ENCODE measurements at regions not wholly inside any gene's neighbourhood (a gene's known extent, or its start where the extent isn't known, plus 50 kb on each side); places are given as distances from the start of the nearest gene placed in this dataset.

DNA sequence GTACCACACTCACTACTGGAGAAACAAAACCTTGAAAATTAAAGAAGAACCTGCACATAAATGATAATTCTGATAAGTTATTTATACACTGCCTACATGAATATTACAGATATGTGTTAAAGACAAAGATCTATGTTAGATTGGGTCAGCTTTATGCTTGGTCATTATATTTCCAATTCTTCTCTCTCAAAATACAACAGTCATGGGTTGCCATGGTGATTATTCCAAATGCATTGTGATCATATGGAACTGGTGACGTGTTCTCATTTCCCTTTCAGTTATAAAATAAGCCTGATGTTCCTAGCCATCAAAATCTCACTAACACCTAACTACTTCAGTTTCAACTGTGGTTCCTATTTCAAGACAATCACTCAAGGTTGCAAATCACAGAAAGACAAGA lies 1416.4 kb downstream of the UQCRFS1 start:
- TF ChIP-seq, protein P1, sequence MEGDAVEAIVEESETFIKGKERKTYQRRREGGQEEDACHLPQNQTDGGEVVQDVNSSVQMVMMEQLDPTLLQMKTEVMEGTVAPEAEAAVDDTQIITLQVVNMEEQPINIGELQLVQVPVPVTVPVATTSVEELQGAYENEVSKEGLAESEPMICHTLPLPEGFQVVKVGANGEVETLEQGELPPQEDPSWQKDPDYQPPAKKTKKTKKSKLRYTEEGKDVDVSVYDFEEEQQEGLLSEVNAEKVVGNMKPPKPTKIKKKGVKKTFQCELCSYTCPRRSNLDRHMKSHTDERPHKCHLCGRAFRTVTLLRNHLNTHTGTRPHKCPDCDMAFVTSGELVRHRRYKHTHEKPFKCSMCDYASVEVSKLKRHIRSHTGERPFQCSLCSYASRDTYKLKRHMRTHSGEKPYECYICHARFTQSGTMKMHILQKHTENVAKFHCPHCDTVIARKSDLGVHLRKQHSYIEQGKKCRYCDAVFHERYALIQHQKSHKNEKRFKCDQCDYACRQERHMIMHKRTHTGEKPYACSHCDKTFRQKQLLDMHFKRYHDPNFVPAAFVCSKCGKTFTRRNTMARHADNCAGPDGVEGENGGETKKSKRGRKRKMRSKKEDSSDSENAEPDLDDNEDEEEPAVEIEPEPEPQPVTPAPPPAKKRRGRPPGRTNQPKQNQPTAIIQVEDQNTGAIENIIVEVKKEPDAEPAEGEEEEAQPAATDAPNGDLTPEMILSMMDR (conservative IDR thresholded peaks at IDR 0.05; ENCODE audit: low read depth, low read length), result no peak
- no peak overlapping the region for H3K4me3 ChIP-seq (ENCODE audit: low read depth, low read length)
- no peak for DNase-seq (ENCODE audit: low read depth)

DNA sequence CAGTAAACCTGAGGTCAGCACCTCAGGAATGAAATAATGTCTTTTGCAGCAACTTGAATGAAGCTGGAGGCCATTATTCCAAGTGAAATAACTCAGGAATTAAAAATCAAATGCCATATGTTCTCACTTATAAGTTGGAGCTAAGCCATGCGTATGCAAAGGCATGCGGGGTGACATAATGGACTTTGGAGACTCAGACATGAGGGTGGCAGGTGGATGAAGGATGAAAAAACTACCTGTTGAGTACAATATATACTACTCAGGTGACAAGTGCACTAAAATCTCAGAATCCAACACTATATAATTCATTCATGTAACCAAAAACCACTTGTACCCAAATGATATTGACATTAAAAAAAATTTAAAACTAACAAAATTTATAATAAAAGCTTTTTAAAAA lies 1416.9 kb downstream of the UQCRFS1 start:
- H3K4me3 ChIP-seq (ENCODE audit: low read depth, low read length), result no peak overlapping the region
- TF ChIP-seq, protein P1 (conservative IDR thresholded peaks at IDR 0.05; ENCODE audit: low read depth, low read length), result no peak
- DNase-seq (ENCODE audit: low read depth), result no peak

DNA sequence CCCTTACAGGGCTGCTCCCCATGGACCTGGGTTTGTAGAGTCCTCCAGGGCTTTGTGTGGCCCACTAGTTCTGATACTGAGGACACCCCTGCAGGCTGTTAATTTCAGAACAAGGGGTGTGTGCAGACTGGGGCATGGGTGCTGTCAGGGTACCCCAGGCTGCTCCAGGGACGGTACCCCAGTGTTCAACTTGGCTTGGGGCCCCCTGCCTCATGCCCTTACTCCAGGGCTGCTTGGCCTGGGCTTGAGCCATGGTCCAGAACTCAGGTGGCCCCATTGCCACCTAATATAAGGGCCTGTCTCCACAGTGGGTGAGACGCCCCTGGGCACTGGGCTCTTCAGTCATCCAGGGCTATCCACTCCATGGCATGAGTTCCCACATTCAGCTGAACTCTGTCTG lies 1417.6 kb downstream of the UQCRFS1 start:
- H3K4me3 ChIP-seq (ENCODE audit: low read depth, low read length), result no peak overlapping the region

DNA sequence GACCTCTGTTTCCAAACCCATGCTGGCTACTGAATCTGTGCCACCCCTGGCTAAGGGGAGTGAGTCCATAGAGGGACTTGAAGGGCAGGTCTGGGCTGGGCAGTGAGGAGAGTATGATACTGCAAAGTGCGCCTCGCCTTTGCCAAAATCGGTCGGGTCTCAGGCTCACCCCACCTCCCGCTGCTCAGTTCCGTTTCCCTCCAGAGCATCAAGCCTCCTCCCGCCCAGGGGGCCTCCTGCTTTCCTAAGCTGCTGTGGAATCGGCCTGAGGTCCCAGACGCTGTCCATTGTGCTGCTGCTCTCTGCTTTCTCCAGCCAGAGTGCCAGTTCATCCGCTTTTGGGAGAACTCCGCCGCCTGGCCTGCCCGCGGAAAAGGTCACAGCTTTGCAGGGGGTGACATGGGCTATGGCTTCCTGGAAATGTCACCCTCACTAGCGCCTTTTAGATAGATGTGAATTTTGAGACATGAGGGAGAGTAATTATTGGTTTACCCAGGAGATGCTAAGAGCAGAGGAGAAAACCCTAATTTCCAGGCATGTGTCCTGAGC lies 1418.4 kb downstream of the UQCRFS1 start:
- peak overlapping the region; percentile 95 for H3K4me3 ChIP-seq (ENCODE audit: low read depth, low read length)
- TF ChIP-seq, protein P1 (conservative IDR thresholded peaks at IDR 0.05; ENCODE audit: low read depth, low read length), result no peak
- peak; percentile 62 for DNase-seq (ENCODE audit: low read depth)

More for the DNA sequence above, 1417.6 kb downstream of the UQCRFS1 start:
- TF ChIP-seq, protein P1 (conservative IDR thresholded peaks at IDR 0.05; ENCODE audit: low read depth, low read length), result no peak
- no peak for DNase-seq (ENCODE audit: low read depth)

DNA sequence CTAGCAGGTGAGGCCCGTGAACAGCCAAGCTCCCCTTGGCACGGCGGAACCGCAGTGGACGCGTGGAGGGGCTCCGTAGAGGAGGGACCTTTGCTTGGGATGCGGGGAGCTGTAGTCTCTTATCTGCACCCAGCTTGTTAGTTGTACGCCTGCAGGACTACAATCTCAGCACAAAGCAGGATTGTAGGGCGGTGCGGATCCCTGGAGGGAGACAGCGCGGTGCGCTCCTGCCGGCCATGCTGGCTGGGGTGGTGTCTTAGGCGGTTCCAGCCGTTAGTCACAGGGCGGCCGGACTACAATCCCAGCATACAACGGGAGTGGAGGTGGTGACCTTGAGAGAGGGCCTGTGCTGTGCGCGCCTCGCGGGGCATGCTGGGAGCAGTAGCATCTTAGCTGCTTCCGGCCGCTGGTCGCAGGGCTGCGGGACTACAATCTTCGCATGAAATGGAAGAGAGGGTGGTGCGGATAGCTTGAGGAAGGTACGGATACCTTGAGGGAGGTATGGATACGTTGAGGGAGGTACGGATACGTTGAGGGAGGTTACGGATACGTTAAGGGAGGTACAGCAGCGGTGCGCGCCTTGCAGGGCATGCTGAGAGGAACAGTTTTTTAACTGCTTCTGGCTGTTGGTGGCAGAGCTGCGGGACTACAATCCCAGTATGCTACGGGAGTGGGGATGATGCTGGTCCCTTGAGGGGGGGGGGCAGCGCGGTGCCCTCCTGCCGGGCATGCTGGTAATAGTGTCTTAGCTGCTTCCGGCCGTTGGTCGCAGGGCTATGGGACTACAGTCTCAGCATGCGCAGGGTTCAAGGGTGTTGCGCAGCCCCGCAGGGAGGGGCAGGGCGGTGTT lies 1419.1 kb downstream of the UQCRFS1 start:
- peak; percentile 97 for DNase-seq (ENCODE audit: low read depth)
- TF ChIP-seq, protein P1 (conservative IDR thresholded peaks at IDR 0.05; ENCODE audit: low read depth, low read length), result no peak
- peak overlapping the region; percentile 95 for H3K4me3 ChIP-seq (ENCODE audit: low read depth, low read length)

DNA sequence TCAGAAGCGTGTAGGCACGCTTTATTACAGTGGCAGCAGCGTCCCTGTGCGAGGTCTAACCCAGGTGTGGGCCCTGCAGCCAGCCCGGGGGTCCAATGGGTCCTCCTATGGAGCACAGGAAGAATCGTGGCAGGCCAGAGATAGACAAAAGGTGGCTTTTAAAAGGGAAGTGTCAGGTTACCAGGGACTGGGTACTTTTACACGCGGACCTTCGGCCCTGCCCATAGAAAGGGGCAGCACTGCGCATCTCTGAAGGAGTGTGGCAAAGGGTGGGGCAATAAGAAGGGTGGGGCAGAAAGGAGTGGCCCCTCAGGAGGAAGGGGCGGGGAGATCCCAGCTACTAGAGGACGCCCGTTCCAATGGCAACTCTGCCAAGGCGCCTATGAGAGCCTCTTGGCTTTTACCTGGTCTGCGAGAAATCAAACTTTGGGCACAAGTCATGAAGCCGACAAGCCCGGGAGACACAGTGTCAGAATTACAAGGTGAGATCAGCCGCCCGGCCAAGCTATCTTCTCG lies 1419.8 kb downstream of the UQCRFS1 start:
- DNase-seq (ENCODE audit: low read depth), result peak; percentile 70
- TF ChIP-seq, protein P1 (conservative IDR thresholded peaks at IDR 0.05; ENCODE audit: low read depth, low read length), result no peak
- H3K4me3 ChIP-seq (ENCODE audit: low read depth, low read length), result peak overlapping the region; percentile 95

All from choroid plexus epithelial cell (primary cell).